ENCODE measurements at regions not wholly inside any gene's neighbourhood (a gene's known extent, or its start where the extent isn't known, plus 50 kb on each side); places are given as distances from the start of the nearest gene placed in this dataset.

DNA sequence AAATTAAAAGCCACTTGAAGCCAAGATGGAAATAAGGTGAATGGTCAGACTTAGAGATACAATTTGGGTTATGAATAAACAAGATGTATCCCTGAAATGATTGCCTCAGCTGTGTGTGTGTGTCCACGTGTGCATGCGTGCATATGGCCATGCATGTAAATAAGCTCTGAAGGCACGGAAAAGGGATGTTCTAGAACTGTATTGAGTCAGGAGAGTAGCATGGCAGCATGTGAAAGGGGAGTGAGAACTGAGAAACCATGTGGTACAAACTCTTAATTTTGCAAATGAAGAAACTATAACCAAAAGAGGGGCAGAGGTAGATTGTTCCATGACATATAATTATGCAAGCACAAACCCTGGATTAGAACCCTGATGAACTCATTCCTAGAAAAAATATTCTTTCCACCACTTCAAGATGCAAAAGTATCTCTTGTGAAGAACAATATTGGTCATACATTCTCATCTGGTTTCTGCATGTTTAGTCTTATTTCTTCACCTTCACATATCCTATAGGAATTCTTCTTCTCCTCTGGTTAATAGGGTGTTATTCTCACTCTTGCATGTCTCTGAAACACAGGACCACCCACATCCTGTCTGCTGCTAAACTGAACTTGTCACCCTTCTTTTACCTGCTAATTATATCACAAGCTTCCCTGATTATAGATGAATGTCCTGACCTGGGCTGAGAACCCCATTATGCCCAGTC lies 455.8 kb downstream of the SETBP1 start:
- intact Hi-C loops (cut with DNase I), result no loop called here
- no peak for TF ChIP-seq CTCF (IDR thresholded peaks at IDR 0.05)

DNA sequence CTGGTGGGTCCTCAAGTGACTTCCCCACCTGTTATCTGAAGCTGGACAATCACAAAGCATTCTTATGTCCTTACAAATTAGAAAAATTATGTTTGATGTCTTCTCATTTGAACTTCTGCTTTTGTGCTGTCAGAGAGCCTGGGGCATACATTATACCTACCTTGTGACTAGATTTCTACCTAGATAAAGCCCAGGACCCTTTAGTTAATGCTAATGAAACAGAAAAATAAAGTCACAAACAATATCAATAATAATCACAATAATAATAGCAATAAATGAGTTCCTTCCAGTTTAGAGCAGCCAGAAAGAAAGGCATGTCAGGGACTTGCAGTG lies 456.4 kb downstream of the SETBP1 start:
- Histone ChIP-seq H3K4me1 (no peaks in the 10 kb centered on the region), H3K27ac (no peak overlapping the region), H3K36me3 (no peaks in the 10 kb centered on the region), H3K9me3 (no peaks in the 10 kb centered on the region), H3K27me3 (no peaks in the 10 kb centered on the region), H3K4me3 (no peak overlapping the region), H3K9ac (ENCODE audit: low read depth in 2 of 2, low read length in 2 of 2) (no peak overlapping the region)
- no peak for TF ChIP-seq CTCF (IDR thresholded peaks at IDR 0.05)
- intact Hi-C loops (cut with DNase I), result no loop called here
- no peak for DNase-seq

More for the DNA sequence above, 455.8 kb downstream of the SETBP1 start:
- H3K9me3 ChIP-seq, result no peaks in the 10 kb centered on the region
- H3K9ac ChIP-seq (ENCODE audit: low read depth in 2 of 2, low read length in 2 of 2), result no peak overlapping the region
- no peaks in the 10 kb centered on the region for H3K4me1 ChIP-seq
- no peak overlapping the region for H3K27ac ChIP-seq
- H3K36me3 ChIP-seq, result no peaks in the 10 kb centered on the region
- no peak overlapping the region for H3K4me3 ChIP-seq
- no peak for DNase-seq
- H3K27me3 ChIP-seq, result no peaks in the 10 kb centered on the region

- no peak for TF ChIP-seq CTCF (IDR thresholded peaks at IDR 0.05)
- DNase-seq, result no peak
- H3K9me3 ChIP-seq, result no peaks in the 10 kb centered on the region
- no peaks in the 10 kb centered on the region for H3K4me1 ChIP-seq
- no peak overlapping the region for H3K27ac ChIP-seq
- no peaks in the 10 kb centered on the region for H3K36me3 ChIP-seq
- H3K9ac ChIP-seq (ENCODE audit: low read depth in 2 of 2, low read length in 2 of 2), result no peak overlapping the region
- H3K4me3 ChIP-seq, result no peak overlapping the region
- intact Hi-C loops (cut with DNase I), result no loop called here
- no peaks in the 10 kb centered on the region for H3K27me3 ChIP-seq
Measured at GRCh38 chr18:45139478-45139877, 458.8 kb downstream of the SETBP1 start.

DNA sequence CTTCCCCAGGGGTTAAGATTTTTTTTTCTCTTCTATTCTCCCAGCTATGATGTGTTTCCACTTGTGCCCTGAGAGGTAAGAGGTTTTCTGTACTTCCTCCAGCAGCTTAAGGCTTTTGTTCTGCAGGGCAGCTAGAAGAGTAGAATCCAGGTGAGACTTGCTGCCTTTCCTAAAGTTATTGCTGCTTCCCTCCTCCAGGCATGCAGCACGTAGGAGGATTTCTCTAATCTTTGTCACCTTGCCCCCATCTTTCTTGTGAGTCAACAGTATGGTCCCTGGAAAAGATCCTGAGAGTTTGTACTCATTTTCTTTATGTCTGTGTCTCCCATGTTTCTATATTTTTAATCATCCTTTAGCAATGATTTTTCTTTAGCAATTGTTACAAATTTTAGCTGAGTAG lies 462.2 kb downstream of the SETBP1 start:
- no peak for DNase-seq
- no peak for TF ChIP-seq CTCF (IDR thresholded peaks at IDR 0.05)
- Histone ChIP-seq H3K27me3 (no peaks in the 10 kb centered on the region), H3K9ac (ENCODE audit: low read depth in 2 of 2, low read length in 2 of 2) (no peak overlapping the region), H3K9me3 (no peaks in the 10 kb centered on the region), H3K36me3 (no peaks in the 10 kb centered on the region), H3K4me1 (no peaks in the 10 kb centered on the region), H3K4me3 (no peak overlapping the region), H3K27ac (no peak overlapping the region)
- intact Hi-C loops (cut with DNase I), result no loop called here

- Histone ChIP-seq H3K9me3 (no peaks in the 10 kb centered on the region), H3K4me1 (no peaks in the 10 kb centered on the region), H3K9ac (ENCODE audit: low read depth in 2 of 2, low read length in 2 of 2) (no peak overlapping the region), H3K4me3 (no peak overlapping the region), H3K27me3 (no peaks in the 10 kb centered on the region), H3K27ac (no peak overlapping the region), H3K36me3 (no peaks in the 10 kb centered on the region)
- intact Hi-C loops (cut with DNase I), result no loop called here
- DNase-seq, result no peak
- no peak for TF ChIP-seq CTCF (IDR thresholded peaks at IDR 0.05)
Measured at GRCh38 chr18:45149712-45150111, 465.6 kb upstream of the SLC14A2 start.
